Osteoblast (primary cell): ENCODE measurements at regions not wholly inside any gene's neighbourhood (a gene's known extent, or its start where the extent isn't known, plus 50 kb on each side); places are given as distances from the start of the nearest gene placed in this dataset.
A peak's percentile ranks its signal among the peaks of the same experiment; 100 is the strongest.

ENCODE experiments used
- DNase-seq: peaks from one replicate; pipeline ENCODE4 v3.0.0; 2011; ENCODE audit warnings: low spot score, mixed read lengths; ENCODE audit not compliant: insufficient read length; ENCODE audit errors: missing footprints
- H2AFZ ChIP-seq: 2 replicates; pipeline ENCODE4 v1.6.0; 2011; ENCODE audit warnings: mild to moderate bottlenecking, low read length
- H3K27ac ChIP-seq: 2 replicates; pipeline ENCODE4 v1.5.1; 2011; ENCODE audit warnings: mild to moderate bottlenecking, low read depth, low read length, moderate library complexity
- H3K27me3 ChIP-seq: 2 replicates; pipeline ENCODE4 v1.6.0; 2012; ENCODE audit warnings: mild to moderate bottlenecking, control low read depth, inconsistent platforms, low read length, moderate library complexity; ENCODE audit not compliant: insufficient read depth
- H3K36me3 ChIP-seq: 2 replicates; pipeline ENCODE4 v1.5.1; 2011; ENCODE audit warnings: mild to moderate bottlenecking, low read length, control low read depth, moderate library complexity; ENCODE audit not compliant: insufficient read depth
- H3K4me1 ChIP-seq: 2 replicates; pipeline ENCODE4 v1.5.1; 2011; ENCODE audit warnings: mild to moderate bottlenecking, low read length, control low read depth, moderate library complexity; ENCODE audit not compliant: insufficient read depth
- H3K4me2 ChIP-seq: 2 replicates; pipeline ENCODE4 v1.6.0; 2011; ENCODE audit warnings: mild to moderate bottlenecking, low read length; ENCODE audit not compliant: insufficient read depth
- H3K4me3 ChIP-seq: fragments of 200-600 bp; sonication (generic); 3 replicates; pipeline ENCODE4 v1.5.1; 2012; ENCODE audit warnings: mild to moderate bottlenecking, low read length, inconsistent platforms; ENCODE audit not compliant: insufficient read depth
- H3K79me2 ChIP-seq: 2 replicates; pipeline ENCODE4 v1.6.0; 2012; ENCODE audit warnings: mild to moderate bottlenecking, low read length, control low read depth, inconsistent platforms; ENCODE audit not compliant: insufficient read depth
- H3K9me3 ChIP-seq: 2 replicates; pipeline ENCODE4 v1.5.1; 2011; ENCODE audit warnings: low read depth, low read length, control low read depth
- H4K20me1 ChIP-seq: 2 replicates; pipeline ENCODE4 v1.6.0; 2012; ENCODE audit warnings: mild to moderate bottlenecking, low read length, control low read depth; ENCODE audit not compliant: insufficient read depth
- TF ChIP-seq, protein P1 (sequence below): IDR thresholded peaks from 2 replicates; pipeline ENCODE4 v1.5.1; 2011; ENCODE audit warnings: mild to moderate bottlenecking, low read depth, low read length, moderate library complexity; ENCODE audit errors: extremely low read depth

DNA sequence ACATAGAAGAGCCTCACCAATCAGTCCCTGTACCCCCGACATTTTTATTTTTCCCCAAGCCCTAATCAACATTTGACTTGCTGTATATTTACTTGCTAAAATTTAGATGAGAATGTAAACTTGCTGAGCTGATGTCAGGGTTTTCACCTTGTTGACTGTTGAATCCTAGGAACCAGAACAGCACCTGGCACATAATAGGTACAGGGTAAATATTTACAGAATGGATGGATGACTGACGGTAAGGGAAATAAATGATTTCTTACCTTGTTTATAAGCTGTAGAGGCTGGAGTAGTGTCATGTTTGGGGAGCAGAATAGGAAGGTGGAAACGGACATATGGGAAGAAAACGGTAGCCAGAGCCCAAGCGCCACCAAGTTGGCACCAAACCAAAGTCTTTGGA lies 107.0 kb upstream of the NUDT12 start:
- Histone ChIP-seq H3K36me3 (no peaks in the 10 kb centered on the region), H3K4me2 (no peak overlapping the region), H3K9me3 (no peaks in the 10 kb centered on the region), H3K27me3 (no peaks in the 10 kb centered on the region), H3K4me3 (no peak overlapping the region), H2AFZ (no peak overlapping the region), H3K27ac (no peak overlapping the region), H3K79me2 (no peaks in the 10 kb centered on the region), H3K4me1 (peaks cover 5% of the 10 kb centered on the region), H4K20me1 (no peaks in the 10 kb centered on the region)
- TF ChIP-seq, protein P1, sequence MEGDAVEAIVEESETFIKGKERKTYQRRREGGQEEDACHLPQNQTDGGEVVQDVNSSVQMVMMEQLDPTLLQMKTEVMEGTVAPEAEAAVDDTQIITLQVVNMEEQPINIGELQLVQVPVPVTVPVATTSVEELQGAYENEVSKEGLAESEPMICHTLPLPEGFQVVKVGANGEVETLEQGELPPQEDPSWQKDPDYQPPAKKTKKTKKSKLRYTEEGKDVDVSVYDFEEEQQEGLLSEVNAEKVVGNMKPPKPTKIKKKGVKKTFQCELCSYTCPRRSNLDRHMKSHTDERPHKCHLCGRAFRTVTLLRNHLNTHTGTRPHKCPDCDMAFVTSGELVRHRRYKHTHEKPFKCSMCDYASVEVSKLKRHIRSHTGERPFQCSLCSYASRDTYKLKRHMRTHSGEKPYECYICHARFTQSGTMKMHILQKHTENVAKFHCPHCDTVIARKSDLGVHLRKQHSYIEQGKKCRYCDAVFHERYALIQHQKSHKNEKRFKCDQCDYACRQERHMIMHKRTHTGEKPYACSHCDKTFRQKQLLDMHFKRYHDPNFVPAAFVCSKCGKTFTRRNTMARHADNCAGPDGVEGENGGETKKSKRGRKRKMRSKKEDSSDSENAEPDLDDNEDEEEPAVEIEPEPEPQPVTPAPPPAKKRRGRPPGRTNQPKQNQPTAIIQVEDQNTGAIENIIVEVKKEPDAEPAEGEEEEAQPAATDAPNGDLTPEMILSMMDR: no peak
- DNase-seq: no peak

DNA sequence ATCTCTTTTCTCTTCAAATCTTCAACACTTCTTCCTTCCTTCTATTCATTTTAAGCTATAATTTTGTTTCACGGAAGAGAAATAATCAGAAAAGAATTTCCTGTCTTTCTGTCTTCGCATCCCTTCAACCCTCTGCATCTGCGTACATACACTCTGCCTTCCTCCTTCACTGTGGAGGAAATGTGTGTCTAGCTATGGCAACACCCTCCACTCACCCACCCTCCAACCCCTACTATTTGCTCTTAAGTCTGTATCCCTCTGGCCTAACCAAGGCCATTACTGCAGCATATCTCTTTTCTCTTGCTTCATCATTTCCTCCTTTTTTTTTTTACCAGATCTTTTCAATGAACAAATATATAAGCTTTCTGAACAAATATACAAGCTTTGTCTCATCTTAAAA lies 105.7 kb upstream of the NUDT12 start:
- Histone ChIP-seq H3K27me3 (no peaks in the 10 kb centered on the region), H4K20me1 (no peaks in the 10 kb centered on the region), H3K4me1 (peaks cover 5% of the 10 kb centered on the region), H3K79me2 (no peaks in the 10 kb centered on the region), H3K4me3 (no peak overlapping the region), H3K9me3 (no peaks in the 10 kb centered on the region), H2AFZ (no peak overlapping the region), H3K4me2 (no peak overlapping the region), H3K27ac (no peak overlapping the region), H3K36me3 (no peaks in the 10 kb centered on the region)
- no peak for DNase-seq
- TF ChIP-seq, protein P1: no peak

DNA sequence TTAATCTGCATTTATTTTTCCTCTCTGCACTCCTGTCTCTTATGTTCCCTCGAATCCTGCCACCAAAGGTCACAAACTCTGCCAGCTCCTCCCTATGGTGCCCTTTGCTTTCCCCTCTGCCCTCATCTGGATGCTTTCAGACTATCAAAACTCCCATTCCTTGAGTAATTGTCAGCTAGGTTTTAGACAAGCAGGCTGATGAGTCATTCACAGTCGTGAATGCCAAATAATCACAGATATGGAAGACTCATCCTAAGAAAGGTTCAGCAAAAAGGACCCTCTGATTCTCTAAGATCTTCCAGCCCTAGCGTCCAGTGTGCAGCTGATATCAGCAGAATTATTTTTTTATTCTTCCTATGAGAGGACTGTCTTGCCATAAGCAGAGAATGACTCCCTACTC lies 104.5 kb upstream of the NUDT12 start:
- Histone ChIP-seq H4K20me1 (no peaks in the 10 kb centered on the region), H3K4me2 (no peak overlapping the region), H3K9me3 (no peaks in the 10 kb centered on the region), H3K27me3 (no peaks in the 10 kb centered on the region), H3K36me3 (no peaks in the 10 kb centered on the region), H3K27ac (no peak overlapping the region), H3K4me3 (no peak overlapping the region), H3K4me1 (peaks cover 5% of the 10 kb centered on the region), H2AFZ (no peak overlapping the region), H3K79me2 (no peaks in the 10 kb centered on the region)
- peak; percentile 38 for DNase-seq
- TF ChIP-seq, protein P1: no peak

DNA sequence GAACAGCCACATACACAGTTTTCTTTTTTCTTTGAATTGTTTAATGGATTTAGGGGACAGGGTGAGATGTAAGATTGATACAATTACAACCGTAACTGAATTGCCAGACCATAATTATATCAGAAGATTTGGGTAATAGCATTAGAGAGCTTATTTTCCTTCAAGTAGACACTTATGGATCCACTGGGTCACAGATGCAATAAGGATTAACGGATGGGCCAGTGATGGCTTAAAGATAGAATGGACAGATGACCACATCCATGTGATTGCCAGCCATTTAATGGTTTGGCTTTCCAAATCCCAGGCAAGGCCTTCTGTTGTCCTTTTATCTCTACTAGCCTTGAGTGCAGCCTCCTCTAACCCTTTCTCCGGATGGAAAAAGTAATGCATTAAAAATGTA lies 94.7 kb upstream of the NUDT12 start:
- TF ChIP-seq, protein P1: no peak
- no peak overlapping the region for H3K4me3 ChIP-seq
- no peak overlapping the region for H3K4me2 ChIP-seq
- H3K27me3 ChIP-seq: peaks cover 4% of the 10 kb centered on the region
- DNase-seq: no peak
- H4K20me1 ChIP-seq: no peaks in the 10 kb centered on the region
- no peaks in the 10 kb centered on the region for H3K79me2 ChIP-seq
- no peak overlapping the region for H2AFZ ChIP-seq
- H3K27ac ChIP-seq: no peak overlapping the region
- no peaks in the 10 kb centered on the region for H3K4me1 ChIP-seq
- no peaks in the 10 kb centered on the region for H3K36me3 ChIP-seq
- no peaks in the 10 kb centered on the region for H3K9me3 ChIP-seq
